ENCODE measurements at regions not wholly inside any gene's neighbourhood (a gene's known extent, or its start where the extent isn't known, plus 50 kb on each side); places are given as distances from the start of the nearest gene placed in this dataset.

DNA sequence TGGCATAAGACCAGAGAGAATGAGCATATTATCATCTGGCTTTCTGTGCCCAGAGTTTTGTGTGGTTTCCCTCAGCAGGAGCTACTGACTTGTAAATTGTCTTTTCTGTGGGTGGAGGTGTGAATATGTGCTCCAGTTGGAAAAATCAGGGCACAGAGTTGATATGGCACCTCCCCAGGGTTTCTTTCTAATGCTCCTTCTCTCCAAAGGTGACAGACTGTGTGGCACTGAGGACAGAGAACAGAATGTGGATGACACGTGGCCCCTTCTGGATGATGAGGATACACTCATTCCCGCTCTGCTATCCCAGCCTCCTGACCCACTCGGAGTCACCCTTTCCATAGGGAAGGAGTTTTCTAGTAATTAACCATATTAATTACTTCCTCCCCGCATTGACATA lies 221.0 kb downstream of the ICE1 start:
- TF ChIP-seq EZH2phosphoT487 (IDR thresholded peaks at IDR 0.05; ENCODE audit: insufficient read depth, low read depth) (no peak), EZH2 (IDR thresholded peaks at IDR 0.05; ENCODE audit: insufficient read depth, poor library complexity, severe bottlenecking) (no peak)

Measured in GM23248 (cell line).